ENCODE measurements at regions not wholly inside any gene's neighbourhood (a gene's known extent, or its start where the extent isn't known, plus 50 kb on each side); places are given as distances from the start of the nearest gene placed in this dataset.

DNA sequence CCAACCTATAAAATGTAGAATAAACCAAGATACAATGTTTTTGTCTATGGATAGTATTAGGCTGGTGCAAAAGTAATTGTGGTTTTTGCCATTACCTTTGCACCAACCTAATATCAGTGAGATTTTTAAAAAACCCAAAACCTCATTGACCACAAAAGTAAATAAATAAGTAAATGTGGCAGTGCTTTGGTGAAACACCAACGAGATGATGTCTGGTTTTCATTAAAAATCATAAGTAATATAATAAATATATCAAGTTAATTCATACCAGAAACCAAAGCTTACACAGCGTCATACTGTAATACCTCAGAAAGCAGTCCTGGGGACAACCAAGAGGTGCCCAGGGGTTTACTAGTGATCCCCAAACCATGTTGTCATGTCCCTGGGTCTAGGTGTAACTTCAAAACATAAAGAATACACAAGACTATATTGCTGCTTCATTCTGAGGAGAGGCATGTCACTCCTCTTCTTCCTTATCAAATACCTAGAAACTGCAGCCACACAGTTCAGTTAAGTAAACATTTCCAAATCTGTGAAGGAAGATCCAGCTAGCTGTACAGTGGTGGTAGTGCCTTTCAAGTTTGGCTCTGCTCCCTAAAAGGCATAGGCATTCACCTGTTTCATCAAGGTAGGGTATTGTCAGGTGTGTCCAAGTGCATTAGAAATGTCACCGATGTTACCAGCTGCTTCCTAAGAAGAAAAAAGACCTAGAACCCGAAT is 51.6 kb upstream of the ZC3H11B start:
- DNase-seq, result no peak

Data from DMS79 (cell line).